Colonic mucosa (tissue), 4 donors: ENCODE measurements at regions not wholly inside any gene's neighbourhood (a gene's known extent, or its start where the extent isn't known, plus 50 kb on each side); places are given as distances from the start of the nearest gene placed in this dataset.

Experiments
- DNase-seq: peaks from one replicate; pipeline ENCODE4 v3.0.0-alpha.2; 2020
- H3K27ac ChIP-seq: fragments of 200-600 bp; one replicate; pipeline ENCODE4 v1.8.0; 2021
- H3K27me3 ChIP-seq: fragments of 200-600 bp; one replicate; pipeline ENCODE4 v1.8.0; 2021
- H3K36me3 ChIP-seq: fragments of 200-600 bp; one replicate; pipeline ENCODE4 v1.8.0; 2021
- H3K4me1 ChIP-seq: fragments of 200-600 bp; one replicate; pipeline ENCODE4 v1.8.0; 2021; ENCODE audit warnings: mild to moderate bottlenecking
- H3K4me3 ChIP-seq: fragments of 200-600 bp; one replicate; pipeline ENCODE4 v1.8.0; 2021
- H3K9ac ChIP-seq, 2 donors: one replicate each; pipeline ENCODE4 v1.7.0; 2013; ENCODE audit warnings: control low read depth in 2 of 2, low read depth in 2 of 2, low read length in 2 of 2
- H3K9me3 ChIP-seq: fragments of 200-600 bp; one replicate; pipeline ENCODE4 v1.8.0; 2021
- intact Hi-C: fragments of 100-400 bp; cut with DNase I; formaldehyde crosslinking; loops from one replicate; pipeline ENCODE4 v1.14.1; 2022
- TF ChIP-seq, protein P1 (sequence below): fragments of 200-600 bp; IDR thresholded peaks from one replicate; pipeline ENCODE4 v1.8.0; 2022; ENCODE audit warnings: antibody characterized with exemption, mild to moderate bottlenecking
- donor health status: healthy.
- donor health status: DM: no; HTN: no; CAD: no.
- donor health status: DM: no; HTN: no; CAD: no.

GRCh38 chr2:196263181-196263747, 91.9 kb upstream of the STK17B start:
- H3K4me3 ChIP-seq = no peak overlapping the region
- no peaks in the 10 kb centered on the region for H3K9me3 ChIP-seq
- H3K9ac ChIP-seq = no peak overlapping the region
- no peak for DNase-seq
- H3K27ac ChIP-seq = peak overlapping the region; percentile 26
- H3K36me3 ChIP-seq = no peaks in the 10 kb centered on the region
- no peaks in the 10 kb centered on the region for H3K27me3 ChIP-seq
- H3K4me1 ChIP-seq = no peaks in the 10 kb centered on the region
- intact Hi-C loops = no loop called here
- TF ChIP-seq, protein P1, sequence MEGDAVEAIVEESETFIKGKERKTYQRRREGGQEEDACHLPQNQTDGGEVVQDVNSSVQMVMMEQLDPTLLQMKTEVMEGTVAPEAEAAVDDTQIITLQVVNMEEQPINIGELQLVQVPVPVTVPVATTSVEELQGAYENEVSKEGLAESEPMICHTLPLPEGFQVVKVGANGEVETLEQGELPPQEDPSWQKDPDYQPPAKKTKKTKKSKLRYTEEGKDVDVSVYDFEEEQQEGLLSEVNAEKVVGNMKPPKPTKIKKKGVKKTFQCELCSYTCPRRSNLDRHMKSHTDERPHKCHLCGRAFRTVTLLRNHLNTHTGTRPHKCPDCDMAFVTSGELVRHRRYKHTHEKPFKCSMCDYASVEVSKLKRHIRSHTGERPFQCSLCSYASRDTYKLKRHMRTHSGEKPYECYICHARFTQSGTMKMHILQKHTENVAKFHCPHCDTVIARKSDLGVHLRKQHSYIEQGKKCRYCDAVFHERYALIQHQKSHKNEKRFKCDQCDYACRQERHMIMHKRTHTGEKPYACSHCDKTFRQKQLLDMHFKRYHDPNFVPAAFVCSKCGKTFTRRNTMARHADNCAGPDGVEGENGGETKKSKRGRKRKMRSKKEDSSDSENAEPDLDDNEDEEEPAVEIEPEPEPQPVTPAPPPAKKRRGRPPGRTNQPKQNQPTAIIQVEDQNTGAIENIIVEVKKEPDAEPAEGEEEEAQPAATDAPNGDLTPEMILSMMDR = no peak

- H3K27ac ChIP-seq = no peak overlapping the region
- DNase-seq = no peak
- intact Hi-C loops = no loop called here
- no peaks in the 10 kb centered on the region for H3K9me3 ChIP-seq
- TF ChIP-seq, protein P1 = no peak
- no peak overlapping the region for H3K9ac ChIP-seq
- H3K4me3 ChIP-seq = no peak overlapping the region
- H3K4me1 ChIP-seq = no peaks in the 10 kb centered on the region
- H3K27me3 ChIP-seq = no peaks in the 10 kb centered on the region
- H3K36me3 ChIP-seq = no peaks in the 10 kb centered on the region
These were observed 95.0 kb upstream of the STK17B start for GRCh38 chr2:196266351-196266750.

GRCh38 chr2:196266855-196267254, 95.5 kb upstream of the STK17B start:
- H3K4me1 ChIP-seq = no peaks in the 10 kb centered on the region
- no peak overlapping the region for H3K9ac ChIP-seq
- no peaks in the 10 kb centered on the region for H3K27me3 ChIP-seq
- TF ChIP-seq, protein P1 = no peak
- H3K9me3 ChIP-seq = no peaks in the 10 kb centered on the region
- no peak overlapping the region for H3K27ac ChIP-seq
- no peaks in the 10 kb centered on the region for H3K36me3 ChIP-seq
- intact Hi-C loops = no loop called here
- H3K4me3 ChIP-seq = no peak overlapping the region
- DNase-seq = no peak

GRCh38 chr2:196268025-196268424, 96.6 kb upstream of the STK17B start:
- H3K27me3 ChIP-seq = no peaks in the 10 kb centered on the region
- no peak for DNase-seq
- no peaks in the 10 kb centered on the region for H3K4me1 ChIP-seq
- H3K4me3 ChIP-seq = no peak overlapping the region
- no peak overlapping the region for H3K9ac ChIP-seq
- TF ChIP-seq, protein P1 = no peak
- no peaks in the 10 kb centered on the region for H3K36me3 ChIP-seq
- no peaks in the 10 kb centered on the region for H3K9me3 ChIP-seq
- H3K27ac ChIP-seq = peak overlapping the region; percentile 35
- intact Hi-C loops = no loop called here

DNA sequence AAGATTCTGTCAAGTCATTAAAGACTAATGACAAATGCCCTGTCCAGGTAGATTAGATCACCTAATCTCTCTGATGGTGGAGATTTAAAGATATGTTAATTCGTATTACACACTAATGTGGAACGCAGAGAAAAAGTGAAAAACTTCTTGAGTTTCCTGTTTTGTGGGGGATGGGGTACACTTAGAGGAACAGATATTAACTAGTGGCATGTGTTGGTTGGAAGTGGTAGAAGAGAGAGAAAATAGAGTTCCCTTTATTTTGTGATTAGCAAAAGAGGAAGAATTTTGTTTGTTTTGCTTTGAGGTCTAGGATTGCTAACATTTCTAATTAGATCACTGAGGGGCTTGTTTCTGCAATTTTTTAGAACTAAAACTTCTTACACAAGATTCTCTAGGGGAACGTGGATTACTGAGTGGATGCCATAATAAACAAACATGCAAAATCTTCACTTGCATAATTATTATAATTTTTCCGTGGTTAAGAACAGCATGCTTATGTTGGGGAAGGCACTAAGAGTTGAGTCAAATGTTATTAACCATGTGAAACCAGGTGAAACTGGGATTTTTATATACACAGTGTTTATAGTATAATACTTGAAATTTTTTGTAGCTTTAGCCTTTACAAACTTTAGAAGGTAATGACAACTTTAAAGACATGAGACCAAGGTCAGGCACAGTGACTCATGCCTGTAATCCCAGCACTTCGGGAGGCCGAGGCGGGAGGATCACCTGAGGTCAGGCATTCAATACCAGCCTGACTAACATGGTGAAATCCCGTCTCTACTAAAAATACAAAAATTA, 97.4 kb upstream of the STK17B start:
- intact Hi-C loops = no loop called here
- no peaks in the 10 kb centered on the region for H3K9me3 ChIP-seq
- H3K9ac ChIP-seq = no peak overlapping the region
- H3K4me3 ChIP-seq = no peak overlapping the region
- H3K27ac ChIP-seq = peak overlapping the region; percentile 35
- H3K27me3 ChIP-seq = no peaks in the 10 kb centered on the region
- DNase-seq = peak; percentile 35
- H3K36me3 ChIP-seq = no peaks in the 10 kb centered on the region
- TF ChIP-seq, protein P1 = no peak
- H3K4me1 ChIP-seq = no peaks in the 10 kb centered on the region
